H1 (cell line): ENCODE measurements at regions not wholly inside any gene's neighbourhood (a gene's known extent, or its start where the extent isn't known, plus 50 kb on each side); places are given as distances from the start of the nearest gene placed in this dataset.
"Not testable (repeated sequence)": the region's sequence is repeated elsewhere in the genome, so short reads cannot be mapped to it uniquely, and the experiment has no call there.

Experiments
- CTCF ChIA-PET: fragments of 300-600 bp; sonication (Branson Sonifier 250); formaldehyde crosslinking; loops from one replicate; lab custom pipeline; 2021; ENCODE audit not compliant: partially characterized antibody; lab: Charles Lee
- POLR2A ChIA-PET: fragments of 300-600 bp; sonication (Branson Sonifier 250); formaldehyde crosslinking; loops from one replicate; lab custom pipeline; 2021; ENCODE audit warnings: inconsistent platforms; ENCODE audit not compliant: partially characterized antibody; lab: Charles Lee
- DNase-seq, 2 experiments: peaks; one replicate each; pipeline versions ENCODE4 v3.0.0 to v3.0.0-alpha.2; 2010 to 2022; ENCODE audit warnings: low spot score in 2 of 2, low read depth in 1 of 2, mixed read lengths in 1 of 2
- FAIRE-seq: peaks from 2 replicates; lab custom pipeline; 2011; peaks lifted over from hg19 to GRCh38; lab: Jason Lieb, UNC
- H2AFZ ChIP-seq: 2 replicates; pipeline ENCODE4 v1.8.1; 2012; ENCODE audit warnings: low read length, inconsistent platforms
- H2AK5ac ChIP-seq: 2 replicates; pipeline ENCODE4 v1.6.1; 2013; ENCODE audit warnings: low read depth, low read length
- H2BK120ac ChIP-seq: replicated peaks from 2 replicates; pipeline ENCODE3; 2013; ENCODE audit warnings: low read depth, low read length, inconsistent platforms
- H2BK12ac ChIP-seq: 2 replicates; pipeline ENCODE4 v1.6.1; 2013; ENCODE audit warnings: low read depth, low read length
- H2BK15ac ChIP-seq: 2 replicates; pipeline ENCODE4 v1.6.1; 2013; ENCODE audit warnings: low read length
- H2BK20ac ChIP-seq: 2 replicates; pipeline ENCODE4 v1.6.1; 2013; ENCODE audit warnings: low read length
- H2BK5ac ChIP-seq: 2 replicates; pipeline ENCODE4 v1.6.1; 2013; ENCODE audit warnings: low read depth, low read length
- H3K14ac ChIP-seq: 2 replicates; pipeline ENCODE4 v1.6.1; 2013; ENCODE audit warnings: inconsistent platforms; ENCODE audit not compliant: insufficient read length
- H3K18ac ChIP-seq: 2 replicates; pipeline ENCODE4 v1.6.1; 2013; ENCODE audit warnings: low read length; ENCODE audit errors: extremely low read depth
- H3K23ac ChIP-seq: 2 replicates; pipeline ENCODE4 v1.6.1; 2013; ENCODE audit warnings: inconsistent platforms; ENCODE audit not compliant: insufficient read length
- H3K23me2 ChIP-seq: 2 replicates; pipeline ENCODE4 v1.6.1; 2013; ENCODE audit warnings: low read depth, low read length
- H3K27ac ChIP-seq: 2 replicates; pipeline ENCODE4 v1.6.1; 2011; ENCODE audit warnings: low read depth, low read length, inconsistent platforms
- H3K27me3 ChIP-seq, 4 experiments: replicated peaks in 1 of 4; 1 replicate in 1 of 4; 2 replicates in 3 of 4; pipeline versions ENCODE4 v1.6.1 to v1.8.1; 2011 to 2013; ENCODE audit warnings: low read length in 3 of 4, mild to moderate bottlenecking in 3 of 4, inconsistent platforms in 2 of 4, mixed read lengths in 2 of 4, moderate library complexity in 1 of 4; ENCODE audit not compliant: control insufficient read depth in 3 of 4, insufficient read depth in 3 of 4; ENCODE audit errors: extremely low read depth in 1 of 4
- H3K36me3 ChIP-seq, 4 experiments: 2 replicates each; pipeline versions ENCODE4 v1.6.1 to v1.8.1; 2011 to 2013; ENCODE audit warnings: mild to moderate bottlenecking in 4 of 4, low read length in 3 of 4, moderate library complexity in 2 of 4, control low read depth in 1 of 4, inconsistent platforms in 1 of 4; ENCODE audit not compliant: insufficient read depth in 4 of 4, control insufficient read depth in 2 of 4
- H3K4ac ChIP-seq: replicated peaks from 2 replicates; pipeline ENCODE3; 2013; ENCODE audit warnings: low read length, low read depth, mixed read lengths, inconsistent platforms; ENCODE audit not compliant: insufficient read length
- H3K4me1 ChIP-seq, 4 experiments: replicated peaks in 1 of 4; 1 replicate in 1 of 4; 2 replicates in 3 of 4; pipeline versions ENCODE4 v1.6.1 to v1.8.1; 2011 to 2013; ENCODE audit warnings: low read length in 3 of 4, inconsistent platforms in 2 of 4, mixed read lengths in 1 of 4; ENCODE audit not compliant: insufficient read depth in 4 of 4, control insufficient read depth in 3 of 4
- H3K4me2 ChIP-seq, 2 experiments: 2 replicates each; pipeline versions ENCODE4 v1.6.1 to v1.8.1; 2011 to 2013; ENCODE audit warnings: low read depth in 2 of 2, low read length in 2 of 2, control low read depth in 1 of 2, inconsistent platforms in 1 of 2, mild to moderate bottlenecking in 1 of 2; ENCODE audit not compliant: insufficient read depth in 1 of 2
- H3K4me3 ChIP-seq, 4 experiments: fragments of 200-600, 300-600 bp in 1 of 4; sonication (generic), shearing (Covaris generic), sonication (Bioruptor Twin) in 1 of 4; 2 replicates each; pipeline versions ENCODE4 v1.5.1 to v1.8.1; 2011 to 2016; ENCODE audit warnings: low read length in 4 of 4, low read depth in 3 of 4, control low read depth in 2 of 4, inconsistent platforms in 2 of 4, mild to moderate bottlenecking in 2 of 4, mixed read lengths in 1 of 4, moderate library complexity in 1 of 4; ENCODE audit not compliant: insufficient read depth in 2 of 4; ENCODE audit errors: extremely low read depth in 1 of 4
- H3K56ac ChIP-seq: replicated peaks from 2 replicates; pipeline ENCODE3; 2013; ENCODE audit warnings: low read depth, mild to moderate bottlenecking, mixed read lengths, low read length, inconsistent platforms; ENCODE audit not compliant: insufficient read length
- H3K79me1 ChIP-seq: 2 replicates; pipeline ENCODE4 v1.6.1; 2013; ENCODE audit warnings: low read depth, low read length, control low read depth
- H3K79me2 ChIP-seq, 2 experiments: 2 replicates each; pipeline versions ENCODE4 v1.6.1 to v1.8.1; 2012 to 2013; ENCODE audit warnings: low read length in 2 of 2, mild to moderate bottlenecking in 2 of 2, inconsistent platforms in 1 of 2; ENCODE audit not compliant: insufficient read depth in 2 of 2, control insufficient read depth in 1 of 2
- H3K9ac ChIP-seq, 4 experiments: replicated peaks in 1 of 4; 1 replicate in 1 of 4; 2 replicates in 3 of 4; pipeline versions ENCODE4 v1.6.1 to v1.8.1; 2011 to 2013; ENCODE audit warnings: low read depth in 3 of 4, low read length in 3 of 4, control low read depth in 2 of 4, mild to moderate bottlenecking in 2 of 4, moderate library complexity in 2 of 4, inconsistent platforms in 1 of 4; ENCODE audit errors: extremely low read depth in 1 of 4
- H3K9me3 ChIP-seq, 2 experiments: 2 replicates each; pipeline versions ENCODE4 v1.6.1 to v1.8.1; 2012 to 2013; ENCODE audit warnings: mild to moderate bottlenecking in 2 of 2, moderate library complexity in 2 of 2, control low read depth in 1 of 2, inconsistent platforms in 1 of 2, low read depth in 1 of 2, low read length in 1 of 2, mixed read lengths in 1 of 2; ENCODE audit not compliant: insufficient read depth in 2 of 2
- H4K20me1 ChIP-seq, 2 experiments: replicated peaks in 1 of 2; 2 replicates each; pipeline versions ENCODE3 to v1.8.1; 2011 to 2013; ENCODE audit warnings: inconsistent platforms in 2 of 2, low read length in 2 of 2, mild to moderate bottlenecking in 1 of 2; ENCODE audit not compliant: insufficient read depth in 2 of 2, control insufficient read depth in 1 of 2
- H4K5ac ChIP-seq: 2 replicates; pipeline ENCODE4 v1.6.1; 2013; ENCODE audit warnings: low read length, low read depth, mixed read lengths, inconsistent platforms; ENCODE audit not compliant: insufficient read length
- H4K8ac ChIP-seq: 2 replicates; pipeline ENCODE4 v1.8.0; 2013; ENCODE audit warnings: mild to moderate bottlenecking, moderate library complexity, low read length, inconsistent platforms; ENCODE audit not compliant: insufficient read depth; ENCODE audit errors: extremely low read depth
- H4K91ac ChIP-seq: replicated peaks from 2 replicates; pipeline ENCODE3; 2013; ENCODE audit warnings: low read length, mixed read lengths, inconsistent platforms; ENCODE audit not compliant: insufficient read length
- WGBS, 2 experiments: shearing (Covaris generic) in 1 of 2; methylation state at CpG; one replicate each; pipeline versions ENCODE4 v1.1.6 to v1.1.7; 2013 to 2015; ENCODE audit warnings: low lambda C conversion rate in 2 of 2, mixed read lengths in 2 of 2, inconsistent platforms in 1 of 2, low coverage in 1 of 2, missing lambda C conversion rate in 1 of 2; ENCODE audit not compliant: insufficient replicate concordance in 2 of 2, insufficient coverage in 1 of 2, insufficient read length in 1 of 2; ENCODE audit errors: extremely low coverage in 1 of 2, missing lambda C conversion rate in 1 of 2; 5-methylcytosine and 5-hydroxymethylcytosine counted together

GRCh38 chr3:159886530-159886929 is 102.1 kb upstream of the IL12A start:
- H3K4me2 ChIP-seq, H3K36me3 ChIP-seq, H3K27me3 ChIP-seq, POLR2A ChIA-PET, H3K4me1 ChIP-seq, H4K91ac ChIP-seq, H2BK120ac ChIP-seq, H3K23ac ChIP-seq, H3K79me1 ChIP-seq, H3K23me2 ChIP-seq, H3K4ac ChIP-seq, H3K14ac ChIP-seq, H2AK5ac ChIP-seq, H2BK5ac ChIP-seq, H2BK20ac ChIP-seq, H3K56ac ChIP-seq, H3K9me3 ChIP-seq, H2BK15ac ChIP-seq, H3K4me3 ChIP-seq, H3K27ac ChIP-seq, DNase-seq, H4K8ac ChIP-seq, H3K79me2 ChIP-seq, H3K9ac ChIP-seq, H2AFZ ChIP-seq, H4K5ac ChIP-seq, FAIRE-seq, H2BK12ac ChIP-seq, H4K20me1 ChIP-seq, H3K18ac ChIP-seq: not testable (repeated sequence)
- CTCF ChIA-PET, result interaction anchor here (1.0 to 12.8 kb wide), 17 partner anchors 8 to 153 kb away, joined by 3 to 238 read pairs (median 17); partner anchors contain the start of gene IL12A
- WGBS, 2 experiments, result 86% methylated on average over 6 of the region's 6 CpGs; no CpG with 5 or more reads in 1 of the 2 experiments
